GM08714 (cell line): ENCODE measurements at regions not wholly inside any gene's neighbourhood (a gene's known extent, or its start where the extent isn't known, plus 50 kb on each side); places are given as distances from the start of the nearest gene placed in this dataset.

Experiments
- H3K4me3 ChIP-seq: fragments of 200-500 bp; sonication (Bioruptor generic); 2 replicates; pipeline ENCODE4 v1.5.1; 2014; ENCODE audit warnings: mild to moderate bottlenecking, low read length, inconsistent platforms
- ZNF274 ChIP-seq: IDR thresholded peaks from 2 replicates; pipeline ENCODE4 v1.6.1; 2012; ENCODE audit warnings: mild to moderate bottlenecking, low read depth, low read length

- no peak for TF ChIP-seq ZNF274
- H3K4me3 ChIP-seq: no peak overlapping the region
These were observed 118.0 kb upstream of the ATP10A start for GRCh38 chr15:25981114-25981513.

GRCh38 chr15:25972141-25972675 is 109.1 kb upstream of the ATP10A start:
- no peak overlapping the region for H3K4me3 ChIP-seq
- no peak for TF ChIP-seq ZNF274

- TF ChIP-seq ZNF274: no peak
These were observed 107.9 kb upstream of the ATP10A start for GRCh38 chr15:25971053-25971452.

GRCh38 chr15:25969886-25970285 is 106.8 kb upstream of the ATP10A start:
- TF ChIP-seq ZNF274: no peak
- no peak overlapping the region for H3K4me3 ChIP-seq

More at GRCh38 chr15:25971053-25971452, 107.9 kb upstream of the ATP10A start:
- no peak overlapping the region for H3K4me3 ChIP-seq

GRCh38 chr15:25967116-25967515 is 104.0 kb upstream of the ATP10A start:
- TF ChIP-seq ZNF274: no peak
- no peak overlapping the region for H3K4me3 ChIP-seq

- no peak for TF ChIP-seq ZNF274
- no peak overlapping the region for H3K4me3 ChIP-seq
These were observed 102.2 kb upstream of the ATP10A start for GRCh38 chr15:25965326-25965725.

GRCh38 chr15:25960273-25960672 is 97.1 kb upstream of the ATP10A start:
- TF ChIP-seq ZNF274: no peak
- no peak overlapping the region for H3K4me3 ChIP-seq

- TF ChIP-seq ZNF274: no peak
- no peak overlapping the region for H3K4me3 ChIP-seq
These were observed 96.0 kb upstream of the ATP10A start for GRCh38 chr15:25959100-25959499.

- TF ChIP-seq ZNF274: no peak
- H3K4me3 ChIP-seq: no peak overlapping the region
These were observed 92.5 kb upstream of the ATP10A start for GRCh38 chr15:25955628-25956027.

GRCh38 chr15:25954398-25954797 is 91.3 kb upstream of the ATP10A start:
- no peak for TF ChIP-seq ZNF274
- no peak overlapping the region for H3K4me3 ChIP-seq

- TF ChIP-seq ZNF274: no peak
- H3K4me3 ChIP-seq: no peak overlapping the region
These were observed 86.9 kb upstream of the ATP10A start for GRCh38 chr15:25950014-25950413.

- H3K4me3 ChIP-seq: no peak overlapping the region
- no peak for TF ChIP-seq ZNF274
These were observed 84.5 kb upstream of the ATP10A start for GRCh38 chr15:25947323-25948314.

GRCh38 chr15:25946241-25946805 is 83.2 kb upstream of the ATP10A start:
- TF ChIP-seq ZNF274: no peak
- no peak overlapping the region for H3K4me3 ChIP-seq

GRCh38 chr15:25944386-25944785 is 81.3 kb upstream of the ATP10A start:
- H3K4me3 ChIP-seq: no peak overlapping the region
- TF ChIP-seq ZNF274: no peak

- no peak overlapping the region for H3K4me3 ChIP-seq
- TF ChIP-seq ZNF274: no peak
These were observed 80.7 kb upstream of the ATP10A start for GRCh38 chr15:25943831-25944230.
